GM18517 (cell line): ENCODE measurements at regions not wholly inside any gene's neighbourhood (a gene's known extent, or its start where the extent isn't known, plus 50 kb on each side); places are given as distances from the start of the nearest gene placed in this dataset.

Experiments
- ATAC-seq: cut with Tn5 transposase; IDR thresholded peaks from one replicate; pipeline ENCODE4 v1.9.1; 2021; ENCODE audit warnings: mild to moderate bottlenecking, moderate library complexity; ENCODE audit not compliant: unreplicated experiment

GRCh38 chr1:82728206-82728605 lies 927.5 kb downstream of the ADGRL2 start:
- no peak for ATAC-seq

DNA sequence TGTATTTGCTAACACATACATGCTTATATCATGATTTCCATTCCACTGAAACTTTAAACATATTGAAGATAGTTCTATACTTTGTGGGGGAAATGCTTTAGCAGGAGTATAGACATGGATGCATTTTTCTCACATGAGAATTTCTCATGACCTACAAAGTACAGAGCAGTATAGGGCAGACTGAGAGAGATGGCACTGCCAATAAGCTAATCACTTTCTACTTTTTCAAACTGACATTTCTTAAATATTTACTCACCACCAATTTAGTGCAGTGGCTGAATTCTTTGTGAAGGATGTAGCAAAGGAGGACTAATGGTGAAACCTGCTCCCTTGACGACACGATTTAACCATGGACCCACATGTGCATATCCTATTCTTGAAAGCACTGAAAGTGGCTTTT lies 923.5 kb downstream of the ADGRL2 start:
- no peak for ATAC-seq

- ATAC-seq, result no peak
Observed at GRCh38 chr1:82722608-82723007, 921.9 kb downstream of the ADGRL2 start.

GRCh38 chr1:82721702-82722101 lies 921.0 kb downstream of the ADGRL2 start:
- ATAC-seq, result no peak

GRCh38 chr1:82718719-82719419 lies 918.1 kb downstream of the ADGRL2 start:
- ATAC-seq, result no peak

DNA sequence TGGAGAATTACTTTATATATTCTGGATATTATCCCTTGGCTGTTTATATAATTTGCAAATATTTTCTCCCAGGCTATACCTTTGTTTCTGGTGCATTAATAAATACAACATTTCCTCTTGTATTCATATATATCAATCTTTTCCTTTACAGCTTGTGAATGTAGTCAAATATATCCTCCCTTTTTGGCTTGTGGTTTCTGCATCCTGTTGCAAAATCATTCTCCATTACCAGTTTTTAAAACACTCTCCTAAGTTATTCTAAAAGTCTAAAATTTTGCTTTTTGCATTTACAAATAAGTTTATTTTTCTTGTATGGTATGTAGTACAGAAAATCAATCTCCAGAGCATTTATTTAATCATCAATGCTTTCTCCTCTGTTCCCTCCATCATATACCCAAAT lies 909.4 kb downstream of the ADGRL2 start:
- no peak for ATAC-seq

GRCh38 chr1:82707681-82708080 lies 906.9 kb downstream of the ADGRL2 start:
- no peak for ATAC-seq

DNA sequence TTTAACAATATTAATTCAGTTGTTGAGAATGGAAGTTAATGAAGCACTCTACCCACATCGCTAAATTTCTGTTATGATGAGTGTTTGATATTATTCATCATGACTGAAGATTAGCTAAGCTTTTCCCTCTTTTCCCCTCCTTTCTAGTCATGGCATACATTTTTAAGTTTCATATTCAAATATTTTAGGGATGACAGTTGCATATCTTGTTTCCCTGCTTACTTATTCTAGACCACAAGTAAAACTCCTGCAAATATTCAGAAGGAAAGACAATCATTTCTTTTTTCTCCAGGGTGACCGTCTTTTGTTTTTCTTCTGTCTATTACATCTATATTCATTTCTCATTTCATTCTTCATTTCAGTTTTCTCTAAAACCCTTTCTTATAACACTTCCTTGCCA lies 906.0 kb downstream of the ADGRL2 start:
- ATAC-seq, result no peak

DNA sequence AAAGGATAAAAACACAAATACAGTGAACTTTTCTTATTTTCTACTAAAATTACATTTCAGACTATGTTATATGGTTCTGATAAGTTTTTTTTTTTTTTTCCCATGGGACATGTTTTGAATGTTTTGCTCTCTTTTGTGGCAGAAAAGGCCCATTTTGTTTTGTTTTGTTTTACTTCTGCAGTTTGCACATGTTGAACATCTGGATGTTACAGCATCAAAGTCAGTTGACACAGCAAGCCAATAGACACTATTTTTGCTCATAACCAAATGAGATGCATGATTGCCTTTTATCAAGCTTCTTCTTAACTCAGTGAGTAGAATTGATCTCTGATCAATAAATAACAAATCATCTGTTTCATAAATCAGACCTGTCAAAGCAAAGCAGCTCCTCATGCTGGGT lies 904.2 kb downstream of the ADGRL2 start:
- ATAC-seq, result no peak

GRCh38 chr1:82704393-82704792 lies 903.7 kb downstream of the ADGRL2 start:
- ATAC-seq, result no peak

- no peak for ATAC-seq
Observed at GRCh38 chr1:82703951-82704350, 903.2 kb downstream of the ADGRL2 start.

DNA sequence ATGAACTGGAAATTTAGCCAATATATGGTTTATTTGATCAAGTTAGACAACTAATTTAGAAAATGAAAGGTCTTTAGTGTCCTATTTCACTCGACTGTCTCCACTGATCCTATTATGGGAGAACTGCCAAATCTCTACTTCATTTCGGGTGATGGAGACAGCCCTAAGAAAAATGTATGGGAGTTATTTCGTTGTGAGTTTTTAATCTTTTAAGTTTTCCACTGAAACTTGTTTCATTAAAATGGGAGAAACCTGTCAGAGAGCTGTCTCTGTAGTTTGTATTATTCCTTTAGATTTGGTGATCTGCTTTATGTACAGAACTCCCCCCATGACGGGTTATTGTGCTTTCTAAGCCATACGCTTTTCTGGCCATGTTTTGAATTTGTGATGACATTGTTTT lies 899.7 kb downstream of the ADGRL2 start:
- ATAC-seq, result no peak

GRCh38 chr1:82697965-82698364 lies 897.2 kb downstream of the ADGRL2 start:
- ATAC-seq, result no peak

DNA sequence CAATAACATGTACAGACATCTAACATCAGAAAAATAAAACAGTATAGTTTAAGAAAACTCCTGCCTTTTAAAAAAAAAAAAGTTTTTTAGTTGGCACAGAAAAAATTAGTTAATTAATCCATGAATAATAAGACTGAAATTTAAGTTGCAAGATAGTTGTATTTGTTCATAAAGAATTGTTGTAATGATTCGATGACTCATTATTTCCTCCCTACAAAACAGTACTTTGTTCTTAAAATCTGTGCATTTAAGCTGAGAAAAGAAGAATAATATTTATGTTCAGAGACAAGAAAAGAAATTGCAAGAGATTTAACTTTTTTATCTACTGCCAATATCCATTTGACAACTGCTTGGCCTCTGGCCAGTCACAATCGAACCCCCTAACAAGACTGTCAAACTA lies 894.7 kb downstream of the ADGRL2 start:
- no peak for ATAC-seq

DNA sequence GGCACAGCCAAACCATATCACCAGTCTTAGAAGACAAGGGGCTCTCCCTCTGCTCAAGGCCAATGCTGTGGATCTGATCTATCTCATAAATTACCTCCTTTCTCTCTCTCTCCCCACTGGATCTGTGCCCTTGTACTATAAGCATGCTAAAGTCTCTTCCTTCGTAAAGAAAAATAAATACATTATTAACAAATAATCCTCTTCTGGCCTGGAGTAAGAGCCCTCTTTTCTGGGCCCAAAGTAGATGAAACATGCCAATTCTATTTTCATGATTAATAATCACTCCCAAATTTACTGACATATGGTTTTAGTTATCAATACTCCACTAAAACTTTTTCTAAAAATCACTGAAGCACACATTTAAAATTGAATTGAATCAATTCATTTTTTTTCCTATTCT lies 889.7 kb downstream of the ADGRL2 start:
- ATAC-seq, result no peak

DNA sequence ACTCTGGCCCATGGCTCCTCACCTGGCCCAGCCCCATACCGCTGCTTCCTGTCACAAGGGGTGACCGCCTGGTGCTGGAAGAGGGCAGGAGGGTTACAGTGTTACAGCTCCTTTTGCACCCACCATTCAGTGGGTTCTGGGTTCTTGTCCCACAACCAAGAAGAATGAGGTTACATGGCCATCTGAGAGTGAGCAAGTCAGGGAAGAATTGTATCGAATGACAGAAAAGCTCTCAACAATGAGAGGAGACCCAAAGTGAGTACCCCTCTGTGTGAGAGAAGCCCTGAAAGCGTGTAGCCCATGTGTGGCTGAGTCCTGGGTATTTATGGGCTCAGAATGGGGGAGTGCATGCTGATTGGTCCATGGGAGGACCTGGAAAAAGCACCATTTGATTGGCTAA lies 888.5 kb downstream of the ADGRL2 start:
- ATAC-seq, result no peak

GRCh38 chr1:82686774-82687173 lies 886.0 kb downstream of the ADGRL2 start:
- no peak for ATAC-seq

GRCh38 chr1:82646888-82647287 lies 846.2 kb downstream of the ADGRL2 start:
- no peak for ATAC-seq

DNA sequence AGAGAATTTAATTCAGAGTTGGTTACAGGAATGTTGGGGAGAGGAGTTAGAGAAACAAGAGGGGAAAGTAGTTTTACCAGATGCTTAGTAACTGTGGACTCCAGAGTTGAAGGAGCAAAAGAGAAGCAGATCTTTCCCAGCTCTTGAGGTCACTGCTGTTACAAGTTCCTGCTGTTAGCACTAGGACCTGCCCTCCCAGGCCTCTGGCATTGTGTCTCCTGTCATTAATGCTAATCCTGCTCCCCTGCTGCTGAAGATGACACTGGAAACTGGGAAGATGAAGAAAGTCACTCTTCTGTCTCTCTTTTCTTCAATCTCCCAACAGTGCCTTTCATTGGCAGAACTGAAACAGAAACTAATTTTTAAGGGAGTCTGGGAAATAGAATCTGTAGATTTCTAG lies 845.6 kb downstream of the ADGRL2 start:
- no peak for ATAC-seq

- ATAC-seq, result no peak
Observed at GRCh38 chr1:82644186-82644915, 843.6 kb downstream of the ADGRL2 start.

GRCh38 chr1:82640352-82640751 lies 839.6 kb downstream of the ADGRL2 start:
- no peak for ATAC-seq

- no peak for ATAC-seq
Observed at GRCh38 chr1:82634266-82634665, 833.5 kb downstream of the ADGRL2 start.

DNA sequence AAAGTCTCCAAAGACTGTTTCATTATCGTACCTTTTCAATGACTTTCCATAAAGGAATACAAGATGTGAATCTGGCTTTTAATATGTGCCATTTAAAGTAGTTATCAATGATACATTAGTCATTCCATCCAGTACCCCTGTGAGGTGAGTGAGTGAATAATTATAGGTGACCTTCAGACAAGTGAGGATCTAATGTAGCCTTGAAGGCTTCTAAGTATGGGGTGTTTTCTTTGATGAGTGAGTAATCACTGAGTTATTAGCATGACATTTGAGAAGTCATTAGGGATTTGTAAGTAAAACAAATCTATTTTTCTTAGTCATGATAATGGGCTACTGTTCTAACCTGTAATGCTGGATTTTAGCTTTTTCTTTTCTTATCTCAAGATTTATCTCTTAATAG lies 831.4 kb downstream of the ADGRL2 start:
- no peak for ATAC-seq
